GM18517 (cell line): ENCODE measurements at regions not wholly inside any gene's neighbourhood (a gene's known extent, or its start where the extent isn't known, plus 50 kb on each side); places are given as distances from the start of the nearest gene placed in this dataset.
"Not testable (repeated sequence)": the region's sequence is repeated elsewhere in the genome, so short reads cannot be mapped to it uniquely, and the experiment has no call there.

Experiments
- ATAC-seq: cut with Tn5 transposase; IDR thresholded peaks from one replicate; pipeline ENCODE4 v1.9.1; 2021; ENCODE audit warnings: mild to moderate bottlenecking, moderate library complexity; ENCODE audit not compliant: unreplicated experiment

- ATAC-seq, result no peak
Observed at GRCh38 chr5:167918184-167918812, 373.1 kb upstream of the WWC1 start.

- ATAC-seq, result no peak
Observed at GRCh38 chr5:167918813-167919483, 372.5 kb upstream of the WWC1 start.

- no peak for ATAC-seq
Observed at GRCh38 chr5:167920589-167920988, 370.9 kb upstream of the WWC1 start.

GRCh38 chr5:167921796-167922195 lies 369.6 kb upstream of the WWC1 start:
- ATAC-seq, result no peak

- no peak for ATAC-seq
Observed at GRCh38 chr5:167923396-167923795, 368.0 kb upstream of the WWC1 start.

- ATAC-seq, result no peak
Observed at GRCh38 chr5:167929841-167930240, 361.6 kb upstream of the WWC1 start.

- no peak for ATAC-seq
Observed at GRCh38 chr5:167934551-167934971, 356.9 kb upstream of the WWC1 start.

GRCh38 chr5:167936022-167936421 lies 355.4 kb upstream of the WWC1 start:
- no peak for ATAC-seq

- ATAC-seq, result no peak
Observed at GRCh38 chr5:167936944-167937634, 354.4 kb upstream of the WWC1 start.

GRCh38 chr5:167937635-167937998 lies 353.8 kb upstream of the WWC1 start:
- no peak for ATAC-seq

GRCh38 chr5:167939686-167940085 lies 351.8 kb upstream of the WWC1 start:
- no peak for ATAC-seq

- ATAC-seq, result no peak
Observed at GRCh38 chr5:167940911-167941310, 350.5 kb upstream of the WWC1 start.

- ATAC-seq, result not testable (repeated sequence)
Observed at GRCh38 chr5:167941556-167941955, 349.9 kb upstream of the WWC1 start.

GRCh38 chr5:167943343-167943742 lies 348.1 kb upstream of the WWC1 start:
- ATAC-seq, result no peak

GRCh38 chr5:167944121-167944852 lies 347.2 kb upstream of the WWC1 start:
- no peak for ATAC-seq

GRCh38 chr5:167945542-167946384 lies 345.7 kb upstream of the WWC1 start:
- no peak for ATAC-seq

GRCh38 chr5:167947306-167947705 lies 344.1 kb upstream of the WWC1 start:
- no peak for ATAC-seq

GRCh38 chr5:167948251-167948650 lies 343.2 kb upstream of the WWC1 start:
- no peak for ATAC-seq

GRCh38 chr5:167949435-167949834 lies 342.0 kb upstream of the WWC1 start:
- ATAC-seq, result no peak

- ATAC-seq, result no peak
Observed at GRCh38 chr5:167950126-167950721, 341.2 kb upstream of the WWC1 start.
